GM23248 (cell line): ENCODE measurements at regions not wholly inside any gene's neighbourhood (a gene's known extent, or its start where the extent isn't known, plus 50 kb on each side); places are given as distances from the start of the nearest gene placed in this dataset.

Source experiments
- EZH2 ChIP-seq: fragments of 200-600 bp; sonication (generic); IDR thresholded peaks from 2 replicates; pipeline ENCODE4 v1.6.1; 2018; ENCODE audit warnings: antibody characterized with exemption, mild to moderate bottlenecking; ENCODE audit not compliant: insufficient read depth, poor library complexity, severe bottlenecking
- EZH2phosphoT487 ChIP-seq: fragments of 200-600 bp; sonication (generic); IDR thresholded peaks from 2 replicates; pipeline ENCODE4 v1.6.1; 2018; ENCODE audit warnings: antibody characterized with exemption, moderate library complexity, mild to moderate bottlenecking, low read depth; ENCODE audit not compliant: insufficient read depth

DNA sequence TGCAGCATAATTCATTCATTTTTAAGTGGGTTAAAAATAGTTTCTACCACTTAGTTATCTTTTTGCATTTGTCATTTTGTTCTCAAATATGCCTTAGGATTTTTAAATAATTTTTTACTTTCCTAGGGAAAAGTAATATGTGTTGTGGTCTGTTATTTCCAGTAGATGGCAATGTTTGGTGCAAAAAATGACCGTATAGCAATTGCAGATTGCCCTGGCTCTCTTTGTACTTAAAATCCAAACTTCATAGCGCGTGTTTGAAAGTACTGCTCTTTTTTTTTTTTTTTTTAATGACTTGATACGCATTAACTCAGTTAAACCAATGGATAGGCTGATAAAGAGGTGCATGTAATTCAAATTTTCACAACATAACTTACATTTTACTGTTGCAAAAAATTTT is 74.4 kb upstream of the RBMX start:
- no peak for TF ChIP-seq EZH2
- TF ChIP-seq EZH2phosphoT487: no peak
